CD4-positive, alpha-beta T cell treated with Interleukin-15 for 1 hour (primary cell): ENCODE measurements at regions not wholly inside any gene's neighbourhood (a gene's known extent, or its start where the extent isn't known, plus 50 kb on each side); places are given as distances from the start of the nearest gene placed in this dataset.
"Not testable (repeated sequence)": the region's sequence is repeated elsewhere in the genome, so short reads cannot be mapped to it uniquely, and the experiment has no call there.

Experiments
- DNase-seq: peaks from one replicate; pipeline ENCODE4 v3.0.0-alpha.2; 2020

DNA sequence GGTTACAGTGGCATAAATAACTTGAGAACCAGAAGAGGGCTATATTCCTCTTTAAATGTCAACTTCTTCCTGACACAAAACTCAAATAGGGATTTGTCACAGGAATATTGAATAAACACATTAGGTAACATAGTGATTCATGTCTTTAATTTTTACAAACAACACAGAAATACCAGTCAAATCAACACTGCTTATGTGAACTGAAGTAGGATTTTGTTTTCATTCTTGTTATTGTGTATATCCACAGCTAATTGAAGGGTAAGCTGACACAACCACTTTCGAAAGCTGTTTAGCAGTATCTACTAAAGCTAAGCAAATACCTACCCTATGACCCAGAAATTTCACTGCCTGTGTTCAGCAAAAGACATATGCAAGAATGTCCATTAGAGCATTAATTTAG lies 120.4 kb upstream of the EOLA2 start:
- no peak for DNase-seq

DNA sequence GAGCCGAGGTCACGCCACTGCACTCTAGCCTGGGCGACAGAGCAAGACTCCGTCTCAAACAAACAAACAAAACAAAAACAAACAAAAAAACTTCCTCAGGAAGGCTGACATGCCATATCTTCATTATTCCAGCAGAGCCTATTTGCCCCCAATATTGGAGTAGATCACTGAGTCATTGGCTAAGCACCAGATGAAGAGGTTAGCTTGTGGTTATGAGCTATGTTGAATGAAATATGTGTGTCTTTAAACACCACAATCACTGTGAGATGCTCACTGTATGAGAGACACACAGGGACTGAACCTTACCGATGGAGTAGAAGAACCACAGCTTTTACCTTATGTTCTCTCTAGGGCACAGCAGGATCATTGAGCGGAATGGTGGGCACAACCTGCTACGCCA lies 122.1 kb upstream of the EOLA2 start:
- no peak for DNase-seq

DNA sequence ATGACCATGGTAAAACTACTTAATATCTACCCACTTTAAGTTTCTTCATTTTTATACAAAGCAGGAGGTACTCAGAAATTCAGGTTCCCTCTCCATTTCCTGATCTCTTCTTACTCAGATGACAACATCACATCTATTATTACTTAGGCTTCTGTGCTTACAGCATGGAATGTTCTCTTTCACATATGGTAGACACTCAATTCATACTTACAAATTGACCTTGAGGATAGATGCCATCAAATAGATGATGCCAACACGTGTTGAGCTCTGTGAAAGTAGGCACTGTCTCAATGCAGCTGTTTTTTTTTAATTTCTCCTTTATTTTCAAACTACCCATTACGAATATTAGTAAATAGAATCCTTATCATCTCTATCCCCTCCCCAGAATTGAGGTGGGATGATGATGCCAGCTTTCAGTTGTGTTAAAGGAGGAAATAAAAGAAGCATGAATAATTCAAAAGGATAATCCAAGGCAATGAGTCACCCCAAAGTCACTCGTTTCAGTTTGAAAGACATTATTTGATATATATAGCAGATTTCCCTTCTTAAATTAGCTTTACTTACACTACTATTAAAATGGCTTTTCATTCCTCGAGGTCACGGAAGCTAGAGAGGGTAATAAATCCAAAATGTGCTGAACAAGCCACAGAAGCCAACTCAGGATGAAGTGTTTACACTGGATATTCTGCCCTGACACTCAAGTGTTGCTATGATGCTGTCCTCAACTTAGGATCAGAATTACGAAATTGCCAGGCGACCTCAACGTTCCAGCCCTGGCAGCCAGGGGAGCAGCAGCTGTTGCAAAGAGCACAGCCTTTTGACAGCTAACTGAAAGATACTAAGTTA lies 124.2 kb upstream of the EOLA2 start:
- DNase-seq: no peak

DNA sequence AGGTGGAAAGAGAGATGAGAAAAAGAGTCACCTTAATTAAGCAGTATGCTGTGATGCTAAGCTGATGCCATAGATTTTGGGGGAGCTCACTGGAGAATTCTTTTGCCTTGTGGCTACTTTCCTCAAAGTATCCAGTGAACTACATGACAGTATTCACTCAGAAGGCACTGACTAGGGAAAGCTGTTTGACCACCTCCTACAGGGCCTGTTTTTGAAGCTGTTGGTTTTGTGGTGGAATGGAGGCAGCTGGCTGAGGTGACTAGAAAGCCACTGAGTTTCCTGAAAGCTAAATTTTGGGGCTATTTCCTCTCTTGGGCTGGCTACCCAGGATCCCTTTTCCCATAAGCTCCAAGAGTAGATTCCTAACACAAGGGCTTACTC lies 124.8 kb upstream of the EOLA2 start:
- no peak for DNase-seq

DNA sequence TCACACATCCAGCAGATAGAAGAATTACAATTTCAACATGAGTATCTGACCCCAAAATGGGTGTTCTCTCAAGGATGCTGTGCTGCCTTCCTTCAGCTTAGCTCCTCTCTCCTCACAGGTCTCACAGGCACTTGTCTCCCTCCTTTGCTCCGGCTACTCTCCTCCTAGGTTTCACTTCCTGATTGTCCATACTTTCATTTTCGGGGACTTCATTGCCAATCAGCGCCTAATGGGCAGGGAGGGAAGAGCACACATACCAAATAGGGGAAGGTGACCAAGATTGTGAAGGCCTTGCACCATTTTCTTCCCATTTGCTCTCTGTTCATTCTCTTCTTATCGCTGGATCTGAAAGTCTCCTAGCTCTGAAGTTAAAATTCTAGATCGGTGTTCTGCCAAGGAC lies 125.4 kb upstream of the EOLA2 start:
- DNase-seq: no peak

DNA sequence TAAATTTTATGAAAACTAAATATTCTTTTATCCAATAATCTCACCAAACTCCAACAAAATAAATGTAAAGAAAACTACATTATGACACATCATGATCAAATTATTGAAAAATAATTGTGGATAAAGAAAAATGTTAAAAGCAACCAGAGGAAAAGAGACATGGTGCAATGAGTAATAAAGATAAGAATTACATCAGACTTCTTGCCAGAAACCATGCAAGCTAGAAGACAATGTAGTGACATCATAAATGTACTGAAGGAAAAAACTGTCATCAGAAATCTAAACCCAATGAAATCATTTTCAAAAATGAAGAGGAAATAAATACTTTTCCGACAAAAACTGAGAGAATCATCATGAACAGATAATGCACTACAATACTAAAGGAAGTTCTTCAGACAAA lies 135.9 kb upstream of the EOLA2 start:
- DNase-seq: no peak

DNA sequence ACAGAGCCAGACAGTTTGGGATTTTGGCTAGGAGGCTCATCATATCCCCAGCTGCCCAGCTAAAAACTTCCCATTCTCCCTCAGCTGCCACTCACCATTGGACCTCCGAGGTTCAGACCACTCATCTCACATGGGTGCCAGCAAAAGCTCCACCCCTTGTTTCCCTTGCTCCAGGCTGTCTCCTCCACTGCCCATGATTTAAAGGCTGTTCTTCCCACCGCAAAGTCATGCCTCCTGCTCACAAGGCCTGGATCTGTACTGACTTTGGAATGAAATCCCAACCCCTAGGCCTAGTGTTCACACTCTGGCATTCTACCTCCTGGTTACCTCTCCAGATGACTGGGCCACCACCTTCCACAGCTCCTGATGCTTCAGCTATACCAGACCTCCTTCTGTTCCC lies 142.2 kb upstream of the EOLA2 start:
- no peak for DNase-seq

DNA sequence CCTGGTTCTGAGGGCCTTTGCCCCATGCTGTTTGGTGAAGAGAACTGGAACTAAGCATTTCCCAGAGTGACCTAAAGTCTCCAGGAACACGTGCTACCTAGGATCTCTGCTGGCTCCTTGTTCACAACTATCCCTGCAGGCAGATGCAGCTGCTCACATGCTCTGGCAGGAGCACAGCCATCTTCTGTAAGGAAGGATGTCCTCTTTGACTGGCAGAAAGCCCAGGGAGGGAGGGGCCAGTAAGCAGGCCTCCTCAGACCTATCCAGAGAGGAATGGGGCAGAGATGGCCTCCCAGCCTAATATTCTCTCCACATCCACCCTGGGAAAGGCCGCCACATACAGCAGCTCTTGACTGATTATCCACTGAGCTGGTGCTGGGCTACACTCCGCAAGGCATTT lies 142.8 kb upstream of the EOLA2 start:
- no peak for DNase-seq

DNA sequence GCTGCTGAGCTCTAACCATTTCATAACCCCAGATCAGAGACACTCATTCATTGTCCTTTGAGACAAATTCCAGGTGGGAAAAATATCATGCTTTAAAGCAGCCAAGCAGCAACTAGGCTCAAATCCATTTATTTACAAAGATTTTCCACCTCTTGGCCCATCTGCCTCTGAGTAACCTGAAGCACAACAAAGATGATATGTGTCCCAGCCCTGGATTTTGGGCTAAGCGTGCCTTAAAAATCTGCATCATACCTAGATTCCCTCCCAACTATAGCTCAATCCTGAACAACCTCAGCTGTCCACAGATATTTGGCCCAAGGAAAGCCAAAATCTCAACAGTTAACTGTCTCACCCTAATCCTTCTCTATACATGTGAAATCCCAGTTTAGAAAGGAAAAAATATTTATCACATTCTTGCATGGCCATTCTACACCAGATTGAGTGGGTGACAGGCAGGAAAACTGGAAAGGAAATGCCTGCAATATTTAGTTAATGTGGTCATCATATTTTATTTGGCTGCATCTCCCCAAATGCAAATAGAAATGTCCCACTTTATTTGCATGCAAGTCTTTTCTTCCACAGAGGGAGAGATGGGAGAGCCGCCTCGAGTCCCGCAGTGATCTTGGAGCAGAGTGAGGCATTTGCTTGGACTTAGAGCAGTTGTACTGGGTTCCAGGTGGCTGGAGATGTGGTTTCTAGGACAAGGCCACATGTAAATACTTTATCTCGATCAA lies 146.4 kb upstream of the EOLA2 start:
- DNase-seq: no peak

DNA sequence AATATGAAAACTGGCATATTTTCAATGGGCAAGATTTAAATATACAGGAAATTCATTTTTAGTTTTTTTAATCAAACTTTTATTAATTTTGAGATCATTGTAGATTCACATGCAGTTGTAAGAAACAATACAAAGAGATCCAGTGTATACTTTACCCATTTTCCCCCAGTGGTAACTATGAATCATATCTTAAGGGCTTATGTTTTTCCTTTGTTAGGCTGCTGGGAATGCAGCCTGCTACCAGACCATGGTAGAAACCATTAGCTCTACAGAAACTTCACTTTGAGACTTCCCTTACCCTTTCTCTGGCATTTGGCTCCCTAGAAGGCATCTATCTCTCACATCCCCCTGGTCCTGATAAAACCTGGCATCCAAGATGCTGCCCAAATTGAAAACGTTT lies 147.6 kb upstream of the EOLA2 start:
- no peak for DNase-seq

DNA sequence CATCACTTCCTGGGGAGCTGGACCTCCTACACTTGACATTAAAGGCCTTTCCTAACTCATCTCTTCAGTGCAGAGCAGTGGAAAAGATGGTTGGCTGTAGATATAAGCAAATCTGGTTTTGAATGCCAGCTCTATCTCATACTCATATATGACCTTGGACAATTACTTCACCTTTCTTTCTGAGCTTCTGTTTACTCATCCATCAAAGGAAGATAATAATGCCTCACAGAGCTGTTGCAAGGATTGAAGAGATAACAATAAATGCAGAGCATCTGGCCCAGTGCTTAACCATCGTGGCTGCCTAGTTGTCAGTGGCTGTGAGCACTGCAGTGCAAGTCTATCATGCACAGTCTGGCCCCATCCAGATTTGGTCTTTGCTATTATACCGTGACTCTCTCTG lies 148.1 kb upstream of the EOLA2 start:
- no peak for DNase-seq

DNA sequence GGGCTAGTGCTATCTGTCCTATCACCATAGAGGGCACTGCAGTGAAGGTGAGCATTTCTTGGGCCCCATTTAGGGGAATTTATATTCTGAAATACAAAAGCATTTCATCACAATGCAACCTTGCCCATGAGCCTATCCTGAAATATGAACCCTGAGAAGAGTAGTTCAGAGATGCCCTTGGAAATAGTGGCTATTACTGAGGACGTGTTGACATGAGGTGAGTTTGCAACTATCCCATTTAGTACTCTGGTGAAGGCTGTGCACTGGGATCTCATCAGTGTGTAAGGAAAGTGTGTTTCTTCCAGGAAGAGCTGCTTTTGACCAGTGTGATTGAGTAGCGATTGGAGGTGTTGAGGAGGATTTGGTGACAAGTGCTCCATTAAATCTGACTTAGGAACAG lies 149.3 kb upstream of the EOLA2 start:
- no peak for DNase-seq

DNA sequence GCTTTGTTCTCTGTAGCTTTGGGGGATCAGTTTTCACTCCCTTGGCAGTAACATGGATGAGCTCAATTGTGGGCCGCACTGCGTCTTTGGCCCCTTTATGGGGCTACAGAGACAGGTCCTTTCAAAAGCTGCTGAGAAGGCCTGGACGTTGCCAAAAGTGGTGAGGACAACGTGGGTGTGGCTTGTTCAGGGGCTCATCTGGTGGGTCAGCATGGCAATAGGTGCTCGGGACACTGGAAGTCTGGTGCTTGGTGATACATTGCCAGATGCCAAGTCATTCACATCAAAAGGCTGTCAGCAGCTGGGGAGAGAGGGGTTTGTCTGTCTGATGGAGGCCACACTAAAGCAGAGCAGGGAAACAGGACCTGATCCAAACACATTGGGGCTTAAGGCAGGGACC lies 149.8 kb upstream of the EOLA2 start:
- DNase-seq: no peak

DNA sequence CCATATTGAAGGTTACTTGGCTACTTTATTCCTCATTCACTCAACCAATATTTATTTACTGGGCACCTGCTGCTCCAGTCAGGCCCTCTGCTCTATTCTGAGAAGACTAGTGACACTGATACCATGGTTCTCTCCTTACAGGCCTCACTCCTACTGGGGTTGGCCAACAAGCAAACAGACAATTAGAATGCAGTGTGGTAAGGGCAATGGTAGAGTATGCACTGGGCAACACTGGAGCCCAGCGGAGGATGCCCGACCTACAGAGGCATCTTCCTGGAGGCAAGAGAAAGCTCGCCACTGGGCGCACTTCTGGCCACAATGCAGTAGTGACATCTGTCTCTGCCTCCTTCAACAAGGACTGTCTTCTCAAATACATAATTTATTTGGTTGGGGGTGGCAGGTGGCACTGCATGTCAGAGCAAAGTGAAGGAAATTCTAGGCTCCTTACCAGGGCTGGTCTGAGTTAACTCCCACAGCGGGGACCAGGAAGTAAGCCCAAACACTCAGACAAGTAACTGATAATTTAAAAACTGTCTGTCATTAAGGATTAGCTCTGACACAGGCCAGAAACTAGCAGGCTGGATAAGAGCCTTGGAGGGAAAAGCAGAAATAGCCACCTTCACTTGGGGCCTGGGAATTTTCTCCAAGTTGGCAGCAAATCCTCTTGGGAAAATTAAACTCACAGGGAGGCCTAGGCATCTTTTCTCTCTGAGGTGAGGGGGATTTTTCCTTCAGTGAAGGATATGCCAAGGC lies 150.7 kb upstream of the EOLA2 start:
- no peak for DNase-seq

DNA sequence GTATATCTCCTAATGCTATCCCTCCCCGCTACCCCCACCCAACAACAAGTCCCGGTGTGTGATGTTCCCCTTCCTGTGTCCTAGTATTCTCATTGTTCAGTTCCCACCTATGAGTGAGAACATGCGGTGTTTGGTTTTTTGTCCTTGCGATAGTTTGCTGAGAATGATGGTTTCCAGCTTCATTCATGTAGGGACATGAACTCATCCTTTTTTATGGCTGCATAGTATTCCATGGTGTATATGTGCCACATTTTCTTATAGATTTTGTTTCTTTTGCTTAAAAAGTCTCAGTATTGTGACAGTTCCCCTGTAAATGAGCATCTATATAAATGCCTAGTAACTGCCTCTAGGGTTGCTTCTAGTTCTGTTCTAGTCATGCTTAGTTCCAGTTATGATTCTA lies 153.0 kb upstream of the EOLA2 start:
- DNase-seq: not testable (repeated sequence)

DNA sequence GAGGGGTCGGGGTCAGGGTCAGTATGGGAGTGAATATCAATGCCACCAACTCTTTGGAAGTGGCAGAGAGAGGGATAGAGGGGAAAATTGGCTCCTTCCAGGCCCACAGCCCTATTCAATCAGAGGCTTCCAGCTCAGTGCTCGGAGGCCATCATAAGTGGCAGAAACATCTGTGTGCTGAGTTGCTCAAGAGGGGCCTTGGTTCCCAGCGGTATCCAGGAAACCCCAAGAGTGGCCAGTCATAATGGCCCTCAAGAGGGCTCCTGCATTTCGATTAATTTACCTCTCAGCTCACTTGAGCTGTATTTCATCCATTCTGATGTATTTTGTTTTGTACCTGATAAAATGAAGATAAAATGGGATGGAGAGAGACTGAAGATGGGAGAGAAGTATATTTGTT lies 154.3 kb upstream of the EOLA2 start:
- no peak for DNase-seq

DNA sequence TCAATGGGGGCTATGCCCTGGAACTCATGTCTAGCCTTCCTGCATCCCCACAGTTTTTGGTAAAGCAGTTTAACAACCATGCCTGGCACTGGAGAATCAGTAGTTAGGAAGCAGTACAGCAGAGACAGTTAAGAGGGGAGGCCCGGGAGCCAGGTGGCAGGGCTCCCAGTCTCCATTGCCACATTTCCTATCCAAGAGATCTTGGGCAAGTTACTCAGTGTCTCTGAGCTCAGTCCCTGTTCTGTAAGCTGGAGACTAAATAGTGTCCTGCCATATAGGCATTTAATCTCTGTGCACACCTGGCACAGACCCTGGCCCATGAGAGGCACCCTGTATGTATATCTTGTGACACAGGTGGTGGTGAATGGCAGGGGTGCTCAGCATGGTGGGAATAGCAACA lies 156.1 kb upstream of the EOLA2 start:
- DNase-seq: no peak

DNA sequence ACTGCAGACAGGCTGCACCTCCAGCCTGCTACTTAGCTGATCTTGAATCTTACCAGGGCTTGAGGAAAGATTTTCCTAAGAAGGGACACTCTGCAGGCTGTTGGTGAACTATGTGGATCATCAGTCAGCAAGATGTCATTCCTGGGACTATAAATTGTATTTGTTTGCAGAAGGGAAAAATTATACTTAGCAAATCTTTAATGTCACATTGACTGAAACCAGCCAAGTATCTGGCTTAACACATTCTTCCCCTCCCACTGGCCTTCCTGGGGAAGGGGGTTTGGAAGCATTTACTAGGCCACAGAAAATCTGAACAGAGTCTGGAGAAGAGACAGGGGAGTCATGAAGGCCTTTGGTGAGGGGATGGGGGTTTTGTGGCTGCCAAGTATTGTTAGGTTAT lies 156.7 kb upstream of the EOLA2 start:
- no peak for DNase-seq

DNA sequence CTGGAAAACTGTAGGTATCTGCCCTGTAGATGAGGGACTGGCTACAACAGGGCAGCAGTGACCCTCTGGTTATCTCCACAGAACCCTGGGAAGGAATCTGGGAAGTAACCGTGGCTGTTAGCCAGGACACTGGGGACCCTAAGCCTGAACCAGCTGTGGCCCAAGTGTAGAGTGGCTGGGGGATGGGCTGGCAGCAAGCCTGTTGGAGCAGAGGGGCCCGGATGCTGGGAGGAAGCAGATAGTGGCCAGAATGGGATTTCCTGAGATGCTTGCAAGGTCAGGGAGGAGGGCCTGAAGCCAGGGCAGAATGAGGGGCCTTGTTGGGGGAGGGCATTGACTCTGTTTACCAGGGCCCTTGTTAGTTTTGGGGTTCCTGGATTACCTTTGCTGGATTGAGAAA lies 161.0 kb upstream of the EOLA2 start:
- DNase-seq: no peak

DNA sequence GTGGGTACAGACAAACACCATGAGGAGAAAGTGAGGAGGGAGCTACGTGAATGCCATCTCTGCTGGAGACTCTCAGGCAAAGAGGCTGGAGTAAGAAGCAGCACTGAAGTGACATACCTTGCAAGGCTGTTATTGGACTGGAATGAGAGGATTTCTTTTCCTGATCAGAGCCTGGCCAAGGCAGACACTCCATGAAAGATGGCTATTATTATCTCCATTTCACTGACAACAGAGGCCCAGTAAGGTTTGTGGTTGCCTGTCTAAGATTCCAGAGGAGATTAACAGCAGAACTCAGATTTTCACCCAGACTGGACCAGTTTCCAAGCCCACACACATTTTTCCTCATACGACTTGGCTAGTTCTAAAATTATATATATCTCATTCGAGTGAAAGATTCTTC lies 162.0 kb upstream of the EOLA2 start:
- DNase-seq: no peak

DNA sequence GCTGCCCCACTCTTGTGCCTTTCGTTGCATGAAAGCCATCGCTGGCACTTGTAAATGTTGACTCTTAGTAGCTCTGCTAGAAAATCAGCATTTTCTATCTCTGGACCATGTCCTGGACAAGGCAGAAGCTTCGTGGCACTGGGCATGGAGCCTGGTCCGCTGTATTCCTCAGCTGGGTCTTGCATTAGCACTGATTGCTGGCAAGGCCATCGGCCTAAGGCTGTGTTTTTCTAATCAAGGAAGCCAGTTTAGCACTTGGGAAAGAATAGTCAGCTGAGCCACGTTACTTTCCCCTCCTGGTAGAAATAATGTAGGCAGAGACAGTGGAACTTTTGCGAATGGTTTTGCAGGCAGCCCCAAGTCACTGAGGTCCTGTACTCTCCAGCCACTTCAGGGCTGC lies 180.2 kb upstream of the EOLA2 start:
- DNase-seq: no peak

DNA sequence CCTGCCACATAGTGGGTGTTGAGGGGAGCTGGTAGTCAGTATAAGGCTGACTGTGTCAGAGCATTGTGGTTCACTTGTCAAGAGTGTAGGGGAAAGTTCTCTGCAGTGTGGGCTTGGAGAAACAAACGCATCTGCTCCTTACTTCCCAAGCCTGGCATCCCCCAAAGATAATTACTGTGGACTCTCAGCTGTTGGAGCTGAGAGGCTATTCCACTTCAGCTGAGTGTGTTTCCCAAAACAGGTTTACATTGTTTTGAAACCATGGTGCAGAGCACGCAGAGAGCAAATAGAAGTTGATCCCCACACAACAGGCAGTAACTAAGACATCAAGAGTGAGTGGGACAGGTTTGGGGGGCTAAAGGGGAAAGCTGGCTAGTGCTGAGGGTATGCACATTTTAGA lies 181.0 kb upstream of the EOLA2 start:
- no peak for DNase-seq

DNA sequence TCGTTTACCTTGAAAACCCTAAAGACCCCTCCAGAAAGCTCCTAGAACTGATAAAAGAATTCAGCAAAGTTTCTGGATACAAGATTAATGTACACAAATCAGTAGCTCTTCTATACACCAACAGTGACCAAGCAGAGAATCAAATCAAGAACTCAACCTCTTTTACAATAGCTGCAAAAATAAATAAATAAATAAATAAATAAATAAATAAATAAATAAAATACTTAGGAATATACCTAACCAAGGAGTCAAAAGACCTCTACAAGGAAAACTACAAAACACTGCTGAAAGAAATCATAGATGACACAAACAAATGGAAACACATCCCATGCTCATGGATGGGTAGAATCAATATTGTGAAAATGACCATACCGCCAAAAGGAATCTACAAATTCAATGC lies 186.8 kb upstream of the EOLA2 start:
- not testable (repeated sequence) for DNase-seq

DNA sequence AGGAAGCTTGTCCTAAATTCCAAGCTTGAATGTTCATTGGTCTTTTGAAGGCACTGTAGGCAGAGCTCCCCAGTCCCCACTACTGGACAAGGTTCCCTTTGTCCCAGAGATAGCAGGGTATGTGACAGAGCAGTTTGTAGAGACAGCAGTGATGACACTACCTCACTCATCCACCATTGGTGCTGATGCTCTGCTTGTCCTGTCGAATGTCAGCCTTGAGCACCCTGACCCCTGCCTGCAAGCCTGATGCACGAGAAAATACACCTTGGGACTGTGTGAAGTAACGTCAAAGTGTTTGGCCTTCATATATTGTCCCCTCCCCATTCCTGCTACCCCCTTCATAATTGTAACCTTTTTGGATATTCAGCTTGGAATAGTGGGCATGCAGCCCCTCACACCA lies 188.9 kb upstream of the EOLA2 start:
- DNase-seq: no peak
